ENCODE measurements at regions not wholly inside any gene's neighbourhood (a gene's known extent, or its start where the extent isn't known, plus 50 kb on each side); places are given as distances from the start of the nearest gene placed in this dataset.

DNA sequence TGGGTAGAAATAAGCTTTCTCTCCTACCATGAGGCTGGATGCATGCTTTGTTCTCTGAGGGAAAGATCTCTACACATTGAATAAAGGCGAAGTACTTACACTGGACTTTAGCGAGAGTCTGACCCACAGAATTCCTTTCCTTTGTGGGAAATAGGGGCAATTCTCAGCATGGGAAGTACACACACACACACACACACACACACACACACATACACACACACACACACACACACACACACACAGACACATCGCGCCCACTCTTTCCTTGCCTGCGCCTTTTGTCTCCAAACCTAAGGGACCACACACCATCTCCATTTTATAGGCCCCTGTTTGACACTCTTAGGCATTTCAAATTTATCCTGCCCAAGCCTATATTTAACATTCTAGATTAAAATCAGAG lies 83.8 kb downstream of the LUZP4 start:
- no peak for TF ChIP-seq CTCF (IDR thresholded peaks at IDR 0.05)
- Mint-ChIP-seq H3K36me3 (no peaks in the 10 kb centered on the region), H3K4me3 (no peak overlapping the region)

GRCh38 chrX:115378471-115378870 lies 89.0 kb downstream of the LUZP4 start:
- H3K4me3 ChIP-seq (replicated peaks in 1 of 3; ENCODE audit: low read depth in 2 of 3, low read length in 3 of 3) = no peak overlapping the region
- H3K9me3 ChIP-seq (replicated peaks in 1 of 2; ENCODE audit: control insufficient read depth in 1 of 2, insufficient read depth in 1 of 2, low read length in 2 of 2) = no peaks in the 10 kb centered on the region
- no CpG with 5 or more reads among the region's 1 CpG for WGBS (ENCODE audit: insufficient coverage)
- no peak overlapping the region for H3K9ac ChIP-seq (ENCODE audit: insufficient read depth, low read length, poor library complexity, severe bottlenecking)
- no peaks in the 10 kb centered on the region for H3K79me2 ChIP-seq (ENCODE audit: insufficient read depth, low read length)
- no peaks in the 10 kb centered on the region for H3K36me3 Mint-ChIP-seq
- H3K9me3 Mint-ChIP-seq = peaks cover 0 to 3% (median 0%) of the 10 kb centered on the region in 7 donors
- no peak overlapping the region for H3K27ac Mint-ChIP-seq
- intact Hi-C loops (cut with micrococcal nuclease) = no loop called here
- H3K27me3 ChIP-seq (ENCODE audit: control insufficient read depth in 2 of 2, insufficient read depth in 2 of 2, low read length in 2 of 2) = peaks cover 0 to 2% of the 10 kb centered on the region in 2 donors
- no peaks in the 10 kb centered on the region for H3K36me3 ChIP-seq (replicated peaks in 1 of 2; ENCODE audit: control insufficient read depth in 1 of 2, insufficient read depth in 2 of 2, low read length in 2 of 2)
- peaks cover 0 to 12% (median 1%) of the 10 kb centered on the region in 3 donors for H3K27me3 Mint-ChIP-seq (ENCODE audit: low read depth in 3 of 3)
- no peaks in the 10 kb centered on the region for H3K4me1 Mint-ChIP-seq
- H2AFZ ChIP-seq (ENCODE audit: insufficient read depth, low read depth, low read length, poor library complexity, severe bottlenecking) = no peak overlapping the region
- TF ChIP-seq CTCF (IDR thresholded peaks at IDR 0.05) = no peak
- DNase-seq = no peak
- H3K4me1 ChIP-seq (ENCODE audit: control insufficient read depth in 1 of 2, insufficient read depth in 2 of 2, low read length in 2 of 2) = no peaks in the 10 kb centered on the region
- no peak overlapping the region for H3K4me3 Mint-ChIP-seq
- H4K20me1 ChIP-seq (ENCODE audit: insufficient read depth, low read length) = no peaks in the 10 kb centered on the region
- no peak overlapping the region for H3K27ac ChIP-seq (ENCODE audit: low read depth in 1 of 2, low read length in 2 of 2)
- H3K4me2 ChIP-seq (replicated peaks; ENCODE audit: extremely low read depth, low read length, poor library complexity, severe bottlenecking) = no peak overlapping the region

More for the DNA sequence above, 83.8 kb downstream of the LUZP4 start:
- Histone ChIP-seq H3K79me2 (ENCODE audit: insufficient read depth, low read length) (no peaks in the 10 kb centered on the region), H3K4me3 (replicated peaks in 1 of 3; ENCODE audit: low read depth in 2 of 3, low read length in 3 of 3) (no peak overlapping the region), H4K20me1 (ENCODE audit: insufficient read depth, low read length) (no peaks in the 10 kb centered on the region), H3K4me2 (replicated peaks; ENCODE audit: extremely low read depth, low read length, poor library complexity, severe bottlenecking) (no peak overlapping the region), H3K9ac (ENCODE audit: insufficient read depth, low read length, poor library complexity, severe bottlenecking) (no peak overlapping the region), H3K9me3 (replicated peaks in 1 of 2; ENCODE audit: control insufficient read depth in 1 of 2, insufficient read depth in 1 of 2, low read length in 2 of 2) (no peaks in the 10 kb centered on the region), H3K27me3 (ENCODE audit: control insufficient read depth in 2 of 2, insufficient read depth in 2 of 2, low read length in 2 of 2) (no peaks in the 10 kb centered on the region), H3K27ac (ENCODE audit: low read depth in 1 of 2, low read length in 2 of 2) (no peak overlapping the region), H3K36me3 (replicated peaks in 1 of 2; ENCODE audit: control insufficient read depth in 1 of 2, insufficient read depth in 2 of 2, low read length in 2 of 2) (no peaks in the 10 kb centered on the region), H3K4me1 (ENCODE audit: control insufficient read depth in 1 of 2, insufficient read depth in 2 of 2, low read length in 2 of 2) (no peaks in the 10 kb centered on the region), H2AFZ (ENCODE audit: insufficient read depth, low read depth, low read length, poor library complexity, severe bottlenecking) (no peak overlapping the region)
- no peak overlapping the region for H3K27ac Mint-ChIP-seq
- WGBS (ENCODE audit: insufficient coverage) = 100% methylated on average over 2 of the region's 5 CpGs
- intact Hi-C loops (cut with micrococcal nuclease) = no loop called here
- H3K27me3 Mint-ChIP-seq (ENCODE audit: low read depth in 3 of 3) = peaks cover 0 to 14% (median 1%) of the 10 kb centered on the region in 3 donors
- no peaks in the 10 kb centered on the region for H3K4me1 Mint-ChIP-seq
- H3K9me3 Mint-ChIP-seq = peaks cover 0 to 3% (median 0%) of the 10 kb centered on the region in 7 donors
- DNase-seq = no peak

Data from CD14-positive monocyte (primary cell).